Activated CD8-positive, alpha-beta T cell treated with anti-CD3 and anti-CD28 coated beads for 36 hours (primary cell): ENCODE measurements at regions not wholly inside any gene's neighbourhood (a gene's known extent, or its start where the extent isn't known, plus 50 kb on each side); places are given as distances from the start of the nearest gene placed in this dataset.

ENCODE experiments used
- ATAC-seq: fragments of 200-7000 bp; cut with Tn5 transposase; one replicate; pipeline ENCODE4 v1.10.0; 2021; ENCODE audit warnings: mild to moderate bottlenecking, moderate library complexity
- CTCF ChIA-PET: fragments of 350-600 bp; sonication (Branson Sonifier 250); formaldehyde crosslinking; loops from one replicate; lab custom pipeline; 2021; ENCODE audit warnings: antibody characterized with exemption; lab: Charles Lee
- POLR2A ChIA-PET: fragments of 350-600 bp; sonication (Branson Sonifier 250); formaldehyde crosslinking; loops from one replicate; lab custom pipeline; 2021; ENCODE audit warnings: antibody characterized with exemption; lab: Charles Lee
- DNase-seq: peaks from one replicate; pipeline ENCODE4 v3.0.0-alpha.2; 2020
- H3K27ac Mint-ChIP-seq: one replicate; pipeline ENCODE4 v1.8.0; 2021; ENCODE audit warnings: mild to moderate bottlenecking, mixed read lengths
- H3K27me3 Mint-ChIP-seq: one replicate; pipeline ENCODE4 v1.8.0; 2021; ENCODE audit warnings: mixed read lengths
- H3K36me3 Mint-ChIP-seq: one replicate; pipeline ENCODE4 v1.8.0; 2021; ENCODE audit warnings: low read depth, mixed read lengths
- H3K4me1 Mint-ChIP-seq: one replicate; pipeline ENCODE4 v1.8.0; 2021; ENCODE audit warnings: low read depth, mixed read lengths
- H3K4me3 Mint-ChIP-seq: one replicate; pipeline ENCODE4 v1.8.0; 2021; ENCODE audit warnings: mild to moderate bottlenecking, moderate library complexity, mixed read lengths
- H3K9me3 Mint-ChIP-seq: one replicate; pipeline ENCODE4 v1.8.0; 2021; ENCODE audit warnings: mixed read lengths
- intact Hi-C: fragments of 100-400 bp; cut with micrococcal nuclease; formaldehyde crosslinking; loops from one replicate; pipeline ENCODE4 v1.10.0; 2022
- TF ChIP-seq, protein P1 (sequence below): fragments of 200-600 bp; IDR thresholded peaks from one replicate; pipeline ENCODE4 v1.8.0; 2022; ENCODE audit warnings: antibody characterized with exemption, mild to moderate bottlenecking

DNA sequence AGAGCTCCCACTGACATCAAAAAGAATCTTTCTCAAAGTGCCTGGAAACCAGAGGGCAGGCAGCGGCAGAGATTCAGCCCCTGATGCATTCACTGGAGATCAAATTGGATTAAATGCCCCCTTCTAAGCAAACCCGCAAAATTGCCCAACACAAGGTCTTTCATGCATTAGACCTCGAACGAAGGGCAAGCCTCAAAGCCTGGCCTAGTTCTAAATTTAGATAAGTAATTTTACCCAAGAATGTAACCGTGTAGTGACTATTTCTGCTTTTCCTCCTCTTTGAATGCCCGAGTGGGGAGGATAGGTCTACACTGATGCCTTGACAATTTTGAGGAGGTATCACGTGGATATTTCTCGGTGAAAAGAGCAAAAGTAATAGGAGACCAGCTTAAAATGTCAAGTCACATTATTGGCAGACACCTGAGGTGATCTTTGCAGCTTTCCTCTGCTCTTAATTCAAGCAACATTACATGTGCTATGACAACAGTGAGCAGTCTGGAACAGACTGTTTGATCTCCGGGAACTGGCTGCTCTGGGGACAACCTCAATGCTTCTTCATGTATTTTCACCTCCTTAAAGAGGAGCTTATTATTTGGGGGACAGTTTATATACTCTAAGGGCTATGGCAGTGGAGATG, 1263.5 kb upstream of the AUTS2 start:
- ATAC-seq: no peak
- Mint-ChIP-seq H3K27me3 (no peaks in the 10 kb centered on the region), H3K4me1 (no peaks in the 10 kb centered on the region), H3K9me3 (peaks cover 32% of the 10 kb centered on the region), H3K36me3 (no peaks in the 10 kb centered on the region), H3K4me3 (no peak overlapping the region), H3K27ac (no peak overlapping the region)
- intact Hi-C loops: no loop called here
- no peak for DNase-seq
- POLR2A ChIA-PET: no interaction called here
- TF ChIP-seq, protein P1, sequence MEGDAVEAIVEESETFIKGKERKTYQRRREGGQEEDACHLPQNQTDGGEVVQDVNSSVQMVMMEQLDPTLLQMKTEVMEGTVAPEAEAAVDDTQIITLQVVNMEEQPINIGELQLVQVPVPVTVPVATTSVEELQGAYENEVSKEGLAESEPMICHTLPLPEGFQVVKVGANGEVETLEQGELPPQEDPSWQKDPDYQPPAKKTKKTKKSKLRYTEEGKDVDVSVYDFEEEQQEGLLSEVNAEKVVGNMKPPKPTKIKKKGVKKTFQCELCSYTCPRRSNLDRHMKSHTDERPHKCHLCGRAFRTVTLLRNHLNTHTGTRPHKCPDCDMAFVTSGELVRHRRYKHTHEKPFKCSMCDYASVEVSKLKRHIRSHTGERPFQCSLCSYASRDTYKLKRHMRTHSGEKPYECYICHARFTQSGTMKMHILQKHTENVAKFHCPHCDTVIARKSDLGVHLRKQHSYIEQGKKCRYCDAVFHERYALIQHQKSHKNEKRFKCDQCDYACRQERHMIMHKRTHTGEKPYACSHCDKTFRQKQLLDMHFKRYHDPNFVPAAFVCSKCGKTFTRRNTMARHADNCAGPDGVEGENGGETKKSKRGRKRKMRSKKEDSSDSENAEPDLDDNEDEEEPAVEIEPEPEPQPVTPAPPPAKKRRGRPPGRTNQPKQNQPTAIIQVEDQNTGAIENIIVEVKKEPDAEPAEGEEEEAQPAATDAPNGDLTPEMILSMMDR: no peak
- CTCF ChIA-PET: no interaction called here

GRCh38 chr7:68336594-68336993, 1261.7 kb upstream of the AUTS2 start:
- intact Hi-C loops: no loop called here
- ChIA-PET CTCF (no interaction called here), POLR2A (no interaction called here)
- Mint-ChIP-seq H3K36me3 (no peaks in the 10 kb centered on the region), H3K9me3 (peaks cover 29% of the 10 kb centered on the region), H3K27me3 (no peaks in the 10 kb centered on the region), H3K4me3 (no peak overlapping the region), H3K27ac (no peak overlapping the region), H3K4me1 (no peaks in the 10 kb centered on the region)
- TF ChIP-seq, protein P1: no peak
- ATAC-seq (no peak), DNase-seq (no peak)

DNA sequence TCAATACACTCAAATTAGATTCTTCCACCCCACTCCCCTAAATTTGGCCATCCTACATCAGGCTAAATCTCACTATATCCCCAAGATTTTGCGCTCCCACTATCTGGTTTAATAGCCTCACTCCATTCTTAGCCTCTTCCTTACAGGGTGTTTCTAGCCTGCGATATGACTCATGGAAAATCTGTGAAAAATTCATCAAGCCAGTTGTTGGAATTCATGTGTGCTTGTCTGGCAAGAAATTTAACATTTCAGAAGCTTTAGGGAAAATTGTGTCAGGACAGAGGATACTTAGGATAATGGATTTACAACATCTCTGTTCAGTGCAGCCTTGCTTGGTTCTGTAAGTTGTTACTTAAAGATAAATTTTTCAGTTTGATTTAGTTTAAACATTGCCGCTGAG, 1249.9 kb upstream of the AUTS2 start:
- Mint-ChIP-seq H3K36me3 (no peaks in the 10 kb centered on the region), H3K4me3 (no peak overlapping the region), H3K9me3 (peaks cover 14% of the 10 kb centered on the region), H3K4me1 (no peaks in the 10 kb centered on the region), H3K27me3 (no peaks in the 10 kb centered on the region), H3K27ac (no peak overlapping the region)
- POLR2A ChIA-PET: no interaction called here
- TF ChIP-seq, protein P1: no peak
- CTCF ChIA-PET: no interaction called here
- intact Hi-C loops: no loop called here
- no peak for ATAC-seq
- DNase-seq: no peak

GRCh38 chr7:68362745-68363518, 1235.3 kb upstream of the AUTS2 start:
- TF ChIP-seq, protein P1: no peak
- DNase-seq (no peak), ATAC-seq (no peak)
- CTCF ChIA-PET: no interaction called here
- no peaks in the 10 kb centered on the region for H3K4me1 Mint-ChIP-seq
- H3K27ac Mint-ChIP-seq: no peak overlapping the region
- no peaks in the 10 kb centered on the region for H3K27me3 Mint-ChIP-seq
- POLR2A ChIA-PET: no interaction called here
- intact Hi-C loops: no loop called here
- H3K4me3 Mint-ChIP-seq: no peak overlapping the region
- no peaks in the 10 kb centered on the region for H3K36me3 Mint-ChIP-seq
- H3K9me3 Mint-ChIP-seq: peaks cover 5% of the 10 kb centered on the region

GRCh38 chr7:68364886-68365625, 1233.2 kb upstream of the AUTS2 start:
- Mint-ChIP-seq H3K4me1 (no peaks in the 10 kb centered on the region), H3K4me3 (no peak overlapping the region), H3K27ac (no peak overlapping the region), H3K9me3 (peaks cover 7% of the 10 kb centered on the region), H3K36me3 (no peaks in the 10 kb centered on the region), H3K27me3 (no peaks in the 10 kb centered on the region)
- intact Hi-C loops: no loop called here
- ChIA-PET POLR2A (no interaction called here), CTCF (no interaction called here)
- DNase-seq (no peak), ATAC-seq (no peak)
- TF ChIP-seq, protein P1: no peak
